ENCODE measurements at regions not wholly inside any gene's neighbourhood (a gene's known extent, or its start where the extent isn't known, plus 50 kb on each side); places are given as distances from the start of the nearest gene placed in this dataset.
"Not testable (repeated sequence)": the region's sequence is repeated elsewhere in the genome, so short reads cannot be mapped to it uniquely, and the experiment has no call there.

- DNase-seq = no peak
These were observed 464.4 kb upstream of the TUSC1 start for GRCh38 chr9:26142631-26143030.

- DNase-seq = no peak
These were observed 464.0 kb upstream of the TUSC1 start for GRCh38 chr9:26142201-26142600.

DNA sequence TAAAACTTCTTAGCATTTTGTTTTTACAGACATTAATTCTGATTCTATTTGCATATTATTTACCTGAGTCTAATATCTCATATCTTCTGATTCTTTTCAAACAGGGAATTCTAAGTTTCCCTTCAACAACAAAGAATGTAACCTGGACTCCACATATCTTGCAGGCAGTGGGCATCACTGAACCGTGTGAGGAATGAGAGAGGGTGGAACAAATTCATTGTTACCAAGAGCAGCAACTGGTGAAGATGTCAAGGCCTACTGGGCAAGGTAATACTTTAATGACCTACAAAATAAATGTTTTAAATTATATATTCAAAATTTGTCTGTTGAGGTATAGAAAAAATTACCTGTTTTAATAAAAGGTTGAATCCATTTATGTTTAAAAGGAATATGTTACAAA lies 455.3 kb upstream of the TUSC1 start:
- no peak for DNase-seq

GRCh38 chr9:26132746-26133312 lies 454.6 kb upstream of the TUSC1 start:
- no peak for DNase-seq

GRCh38 chr9:26131886-26132285 lies 453.6 kb upstream of the TUSC1 start:
- DNase-seq = no peak

DNA sequence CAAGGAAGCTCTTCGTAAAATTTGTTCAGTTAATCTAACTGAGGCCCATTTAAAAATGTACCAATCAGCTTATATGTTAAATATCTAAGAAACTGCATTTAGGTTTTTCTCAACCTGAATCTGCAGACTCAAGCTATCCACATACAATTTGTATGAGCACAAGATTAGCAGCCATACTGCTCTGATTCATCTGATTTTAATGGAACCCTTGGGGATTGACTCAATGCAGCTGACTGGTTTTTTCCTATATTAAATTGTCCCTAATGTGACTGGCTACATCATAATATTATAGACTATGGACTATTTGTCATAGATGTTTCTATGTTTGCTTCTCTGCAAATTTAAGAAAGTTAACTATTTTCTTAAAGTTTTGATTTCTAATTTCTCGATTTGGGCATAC lies 451.0 kb upstream of the TUSC1 start:
- DNase-seq = no peak

DNA sequence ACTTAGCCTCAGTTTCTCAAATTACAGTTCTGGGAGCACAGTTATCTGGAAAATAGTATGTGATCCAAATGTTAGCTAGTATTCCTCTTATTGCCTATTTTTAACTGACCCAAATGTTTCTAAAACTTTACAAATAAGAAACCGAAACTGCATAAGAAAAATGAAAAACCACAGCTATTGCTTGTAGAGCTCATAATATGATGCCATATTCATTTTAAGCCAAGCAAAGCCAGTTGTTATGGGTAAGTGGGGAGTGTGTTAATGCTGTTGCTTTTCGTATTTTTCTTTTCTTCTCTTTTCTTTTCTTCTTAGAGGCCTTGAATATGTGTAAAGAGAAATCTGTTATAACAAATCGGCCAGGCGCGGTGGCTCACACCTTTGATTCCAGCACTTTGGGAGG lies 447.4 kb upstream of the TUSC1 start:
- no peak for DNase-seq

DNA sequence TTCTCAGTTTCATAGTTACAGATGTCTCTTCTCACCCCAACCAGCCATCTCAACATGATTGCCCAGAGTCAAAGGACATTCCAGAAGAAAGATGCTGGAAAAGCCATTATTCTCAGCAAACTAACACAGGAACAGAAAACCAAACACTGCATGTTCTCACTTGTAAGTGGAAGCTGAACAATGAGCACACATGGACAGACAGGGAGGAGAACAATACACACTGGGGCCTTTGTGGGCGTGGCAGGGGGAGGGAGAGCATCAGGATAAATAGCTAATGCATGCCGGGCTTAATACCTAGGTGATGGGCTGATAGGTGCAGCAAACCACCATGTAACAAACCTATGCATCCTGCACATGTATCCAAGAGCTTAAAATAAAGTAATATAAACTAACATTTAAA lies 437.8 kb upstream of the TUSC1 start:
- DNase-seq = not testable (repeated sequence)

GRCh38 chr9:26112724-26113123 lies 434.5 kb upstream of the TUSC1 start:
- no peak for DNase-seq

DNA sequence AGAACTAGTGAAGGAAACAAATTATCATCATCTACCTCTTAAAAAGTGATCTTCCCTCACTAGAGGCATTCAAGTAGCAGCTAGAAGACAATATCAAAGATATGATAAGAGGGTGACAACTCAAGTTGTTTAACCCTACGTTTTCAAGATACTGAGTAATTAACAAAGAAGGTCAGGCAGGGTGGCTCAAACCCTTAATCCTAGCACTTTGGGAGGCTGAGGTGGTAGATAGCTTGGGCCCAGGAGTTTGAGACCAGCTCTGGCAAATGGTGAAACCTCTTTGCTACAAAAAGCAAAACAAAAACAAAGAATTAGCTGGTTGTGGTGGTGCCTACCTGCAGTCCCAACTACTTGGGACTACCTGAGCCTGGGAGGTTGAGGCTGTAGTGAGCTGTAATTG lies 408.2 kb upstream of the TUSC1 start:
- no peak for DNase-seq

DNA sequence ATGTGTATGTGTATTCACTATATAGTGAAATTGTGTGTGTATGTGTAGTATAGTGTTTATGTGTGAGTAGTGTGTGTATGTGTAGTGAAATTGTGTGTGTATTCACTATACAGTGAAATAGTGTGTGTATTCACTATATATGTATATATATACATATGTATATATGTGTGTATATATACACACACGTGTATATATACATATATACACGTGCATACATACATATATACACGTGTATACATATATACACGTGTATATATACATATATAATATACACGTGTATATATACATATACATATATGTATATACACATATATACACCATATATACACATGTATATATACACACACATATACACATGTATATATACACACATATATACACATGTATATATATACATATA lies 403.6 kb upstream of the TUSC1 start:
- DNase-seq = no peak

- DNase-seq = no peak
These were observed 400.5 kb upstream of the TUSC1 start for GRCh38 chr9:26078706-26079105.

GRCh38 chr9:26077860-26078259 lies 399.6 kb upstream of the TUSC1 start:
- DNase-seq = no peak

DNA sequence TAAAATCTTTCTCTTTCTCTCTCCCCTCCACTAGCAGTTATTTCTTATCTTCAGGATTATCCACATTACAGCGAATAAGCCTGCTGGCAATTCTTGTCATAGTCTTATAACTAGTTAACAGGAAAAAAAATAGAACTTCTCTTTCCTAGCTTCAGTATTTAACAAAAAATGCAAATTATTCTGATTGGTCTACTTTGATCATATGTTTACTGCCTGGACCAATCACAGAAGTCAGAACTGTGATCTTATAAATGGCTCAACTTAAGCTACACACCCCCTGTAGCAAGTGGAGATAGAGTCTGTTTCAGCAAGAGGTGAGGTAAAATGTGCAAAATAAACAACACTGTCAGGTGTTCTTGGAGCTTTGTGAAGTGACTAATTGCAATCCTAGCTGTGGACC lies 389.4 kb upstream of the TUSC1 start:
- no peak for DNase-seq

DNA sequence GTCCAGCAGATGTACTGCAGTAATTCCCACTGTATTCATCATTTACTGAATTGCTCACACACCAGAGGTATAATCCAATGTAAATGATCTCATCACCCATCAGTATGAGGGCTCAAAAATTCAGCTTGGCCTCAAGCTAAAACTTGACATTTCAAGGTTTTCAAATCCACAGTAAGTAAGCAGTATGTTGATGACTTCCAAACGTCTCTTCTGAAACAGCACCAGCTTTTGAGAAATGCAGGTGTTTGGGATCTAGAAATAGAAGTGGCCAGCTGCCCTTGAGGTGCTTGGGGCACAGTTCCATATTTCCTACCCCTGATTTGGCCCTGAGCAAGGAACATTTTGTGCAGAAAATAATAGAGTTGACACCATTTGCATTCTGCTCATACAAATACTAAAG lies 388.0 kb upstream of the TUSC1 start:
- no peak for DNase-seq

DNA sequence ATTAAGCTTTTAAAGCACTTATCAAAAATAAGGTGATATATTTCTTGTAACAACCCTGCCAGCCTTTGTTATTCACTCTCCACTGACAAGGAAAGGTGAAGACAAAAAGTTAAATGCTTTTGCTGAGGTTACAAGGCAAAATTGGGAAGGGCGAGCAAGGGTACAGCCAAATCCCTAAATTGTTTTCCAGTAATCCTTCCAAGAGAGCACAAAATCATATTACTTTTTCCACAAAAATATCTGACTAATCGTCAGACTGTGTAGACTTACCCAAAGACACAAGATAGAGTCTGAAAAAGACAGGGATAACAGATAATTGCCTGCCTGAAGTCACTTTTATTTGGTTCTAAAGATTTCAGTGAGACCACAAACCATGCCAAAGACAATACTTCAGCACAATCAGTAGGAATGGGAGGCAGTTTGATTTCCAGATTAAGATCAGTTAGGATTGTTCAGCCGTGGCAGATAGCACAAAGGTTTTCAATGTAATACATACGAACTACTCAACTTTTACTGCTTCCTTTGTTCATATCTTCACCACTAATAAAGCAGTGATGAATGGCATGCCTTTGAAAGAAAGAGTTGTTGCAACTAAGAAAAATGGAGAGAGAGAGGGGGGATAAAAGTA lies 383.8 kb upstream of the TUSC1 start:
- DNase-seq = no peak

- no peak for DNase-seq
These were observed 380.1 kb upstream of the TUSC1 start for GRCh38 chr9:26058111-26058895.

DNA sequence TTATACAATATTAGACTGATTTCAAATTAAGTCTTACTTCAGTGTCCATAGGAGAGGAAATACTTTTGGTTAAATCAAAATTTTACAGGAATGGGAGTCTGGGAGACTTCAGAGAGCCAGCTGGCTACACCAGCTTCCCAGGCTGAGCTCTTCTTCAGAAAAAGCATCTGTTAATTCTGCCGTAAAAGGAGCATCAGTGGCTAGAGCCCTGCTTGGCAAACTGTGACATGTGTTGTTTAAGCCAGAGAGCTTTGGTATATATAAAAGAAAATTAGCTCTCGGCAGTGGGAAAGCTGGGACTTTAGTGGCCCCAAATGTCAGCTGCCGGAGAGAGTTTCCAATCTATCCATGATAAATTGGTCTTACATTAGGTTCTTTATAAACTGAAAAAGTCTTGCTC lies 378.8 kb upstream of the TUSC1 start:
- no peak for DNase-seq

DNA sequence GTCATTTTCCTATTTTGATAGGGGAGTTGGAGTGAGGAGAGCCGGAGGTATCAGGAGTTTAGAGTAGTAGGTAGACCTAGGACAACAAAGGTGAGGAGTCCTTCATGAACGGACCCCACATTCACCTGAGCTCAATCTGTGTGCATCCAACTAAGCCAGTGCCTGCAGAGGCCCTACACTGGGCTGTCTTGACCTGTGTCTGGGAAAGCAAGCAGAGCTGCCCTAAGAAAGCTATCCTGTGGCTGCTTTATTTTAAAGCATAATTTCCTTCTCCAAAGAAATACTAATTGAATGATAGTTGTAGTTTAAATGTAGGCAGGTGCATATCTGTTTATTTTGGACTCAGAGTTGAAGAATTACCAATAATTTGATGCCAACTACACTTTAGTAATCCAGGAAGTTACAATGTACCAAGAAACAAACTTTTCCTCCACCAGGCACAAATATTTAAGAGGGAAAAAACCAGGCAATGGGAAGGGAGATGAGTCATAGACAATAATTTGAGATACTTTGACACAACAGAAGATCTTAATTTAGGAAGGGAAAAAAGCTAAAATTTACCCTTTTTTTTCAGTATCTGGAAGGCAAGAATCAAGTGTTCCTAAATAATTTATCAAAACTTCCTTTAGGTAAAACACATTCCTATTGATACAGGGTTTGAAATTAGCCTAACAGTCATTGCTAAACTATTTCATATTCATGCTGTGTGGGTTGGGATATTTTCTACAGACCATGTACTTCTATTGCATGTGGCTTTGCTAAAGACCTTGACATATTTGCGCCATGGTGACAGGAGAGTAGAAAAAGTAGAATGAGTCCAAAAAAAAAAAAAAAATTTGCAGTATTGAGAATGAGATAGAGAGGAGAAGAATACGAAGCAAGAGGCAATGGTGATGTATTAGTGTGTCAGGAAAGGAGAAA lies 376.6 kb upstream of the TUSC1 start:
- no peak for DNase-seq

DNA sequence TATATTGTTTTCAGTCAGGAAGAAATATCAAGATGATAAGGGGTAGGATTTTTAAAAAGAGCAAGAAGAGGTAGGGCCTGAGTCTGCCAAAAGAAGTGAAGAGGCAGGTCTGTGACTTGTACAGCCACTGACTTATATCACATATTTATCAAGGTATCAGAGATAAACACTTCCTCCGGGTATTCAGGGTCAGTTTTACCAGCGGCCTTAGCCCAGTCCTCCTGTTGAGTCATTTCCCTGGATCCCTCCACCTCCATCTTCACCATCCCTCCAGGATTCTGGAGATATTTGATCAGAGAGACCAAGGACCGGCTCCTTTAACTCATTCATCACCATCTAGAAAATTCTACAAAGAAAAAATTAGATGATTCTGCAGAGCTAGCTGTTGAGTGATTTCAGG lies 375.7 kb upstream of the TUSC1 start:
- DNase-seq = no peak

GRCh38 chr9:26043431-26043830 lies 365.2 kb upstream of the TUSC1 start:
- no peak for DNase-seq

DNA sequence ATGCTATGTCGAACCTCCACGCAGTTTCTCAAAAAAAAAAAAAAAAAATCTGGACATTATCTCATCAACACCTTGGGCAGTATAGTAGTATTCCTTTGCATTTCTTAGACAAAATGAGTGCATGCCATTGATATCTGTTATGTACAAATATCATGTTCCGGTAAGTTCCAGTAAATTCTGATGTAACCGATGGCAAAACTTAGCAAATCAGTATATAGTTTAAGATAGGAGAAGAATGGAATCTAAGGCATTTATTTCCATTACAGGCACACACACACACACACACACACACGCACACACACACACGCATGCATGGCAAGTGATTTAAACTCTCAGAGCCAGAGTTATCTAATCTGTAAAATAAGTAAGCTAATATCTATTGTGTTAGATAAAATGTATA lies 356.5 kb upstream of the TUSC1 start:
- no peak for DNase-seq

- no peak for DNase-seq
These were observed 355.1 kb upstream of the TUSC1 start for GRCh38 chr9:26033336-26033735.

Measured in NCI-H1105 treated with DMSO at 0.1 percent for 48 hours (cell line).